Mesenchymal stem cell (in vitro differentiated cells and primary cell): ENCODE measurements at regions not wholly inside any gene's neighbourhood (a gene's known extent, or its start where the extent isn't known, plus 50 kb on each side); places are given as distances from the start of the nearest gene placed in this dataset.
A peak's percentile ranks its signal among the peaks of the same experiment; 100 is the strongest.

ENCODE experiments used
- DNase-seq: peaks from one replicate; pipeline ENCODE4 v3.0.0-alpha.2; 2013
- H2AFZ ChIP-seq: one replicate; pipeline ENCODE4 v1.6.1; 2013; ENCODE audit warnings: low read depth, mild to moderate bottlenecking, control low read depth, inconsistent platforms, low read length, moderate library complexity
- H2AK5ac ChIP-seq: 2 replicates; pipeline ENCODE4 v1.6.1; 2013; ENCODE audit warnings: low read length, moderate library complexity, mild to moderate bottlenecking, inconsistent platforms; ENCODE audit not compliant: severe bottlenecking
- H2BK120ac ChIP-seq: one replicate; pipeline ENCODE4 v1.6.1; 2013; ENCODE audit warnings: low read depth, mild to moderate bottlenecking, inconsistent platforms, low read length, moderate library complexity
- H2BK12ac ChIP-seq, 2 experiments: one replicate each; pipeline ENCODE4 v1.6.1; 2013; ENCODE audit warnings: inconsistent platforms in 2 of 2, low read length in 2 of 2, mild to moderate bottlenecking in 2 of 2, moderate library complexity in 2 of 2, control low read depth in 1 of 2
- H2BK15ac ChIP-seq: one replicate; pipeline ENCODE4 v1.6.1; 2013; ENCODE audit warnings: mild to moderate bottlenecking, low read depth, inconsistent platforms; ENCODE audit not compliant: poor library complexity, severe bottlenecking
- H2BK5ac ChIP-seq: 2 replicates; pipeline ENCODE4 v1.6.1; 2013; ENCODE audit warnings: low read depth, mild to moderate bottlenecking, low read length, control low read depth, inconsistent platforms; ENCODE audit not compliant: poor library complexity, severe bottlenecking
- H3K14ac ChIP-seq, 2 experiments: one replicate each; pipeline ENCODE4 v1.6.1; 2013; ENCODE audit warnings: inconsistent platforms in 2 of 2, low read length in 2 of 2, control low read depth in 1 of 2, mild to moderate bottlenecking in 1 of 2, moderate library complexity in 1 of 2
- H3K18ac ChIP-seq, 2 experiments: one replicate each; pipeline ENCODE4 v1.6.1; 2013; ENCODE audit warnings: inconsistent platforms in 2 of 2, low read length in 2 of 2, control low read depth in 1 of 2, low read depth in 1 of 2, mild to moderate bottlenecking in 1 of 2
- H3K23ac ChIP-seq, 2 experiments: one replicate each; pipeline ENCODE4 v1.6.1; 2013; ENCODE audit warnings: inconsistent platforms in 2 of 2, low read length in 2 of 2, mild to moderate bottlenecking in 2 of 2, moderate library complexity in 2 of 2, control low read depth in 1 of 2
- H3K27ac ChIP-seq: 2 replicates; pipeline ENCODE4 v1.5.1; 2013; ENCODE audit warnings: mild to moderate bottlenecking, moderate library complexity, low read length, control low read depth, inconsistent platforms; ENCODE audit not compliant: poor library complexity, severe bottlenecking
- H3K27me3 ChIP-seq, 2 experiments: 2 replicates each; pipeline versions ENCODE4 v1.6.1 to v1.7.0; 2013; ENCODE audit warnings: low read length in 2 of 2, mild to moderate bottlenecking in 2 of 2, moderate library complexity in 2 of 2, control low read depth in 1 of 2, inconsistent platforms in 1 of 2; ENCODE audit not compliant: control insufficient read depth in 1 of 2, insufficient read depth in 1 of 2
- H3K36me3 ChIP-seq, 2 experiments: 2 replicates each; pipeline versions ENCODE4 v1.6.1 to v1.7.0; 2013; ENCODE audit warnings: low read length in 2 of 2, control low read depth in 1 of 2, inconsistent platforms in 1 of 2, low read depth in 1 of 2, mild to moderate bottlenecking in 1 of 2; ENCODE audit not compliant: insufficient read depth in 2 of 2, control insufficient read depth in 1 of 2
- H3K4ac ChIP-seq, 2 experiments: one replicate each; pipeline ENCODE4 v1.6.1; 2013; ENCODE audit warnings: inconsistent platforms in 2 of 2, low read length in 2 of 2, mild to moderate bottlenecking in 2 of 2, moderate library complexity in 2 of 2, control low read depth in 1 of 2, low read depth in 1 of 2
- H3K4me1 ChIP-seq: 2 replicates; pipeline ENCODE4 v1.6.1; 2013; ENCODE audit warnings: low read depth, low read length, control low read depth; ENCODE audit not compliant: control insufficient read depth, insufficient read depth
- H3K4me2 ChIP-seq: 2 replicates; pipeline ENCODE4 v1.6.1; 2013; ENCODE audit warnings: low read length, mild to moderate bottlenecking, inconsistent platforms; ENCODE audit not compliant: poor library complexity, severe bottlenecking
- H3K4me3 ChIP-seq, 2 experiments: 2 replicates each; pipeline versions ENCODE4 v1.5.1 to v1.7.0; 2013; ENCODE audit warnings: low read length in 2 of 2, mild to moderate bottlenecking in 2 of 2, control low read depth in 1 of 2, low read depth in 1 of 2; ENCODE audit not compliant: insufficient read depth in 1 of 2
- H3K79me1 ChIP-seq: replicated peaks from 2 replicates; pipeline ENCODE4 v1.6.1; 2013; ENCODE audit warnings: mild to moderate bottlenecking, control low read depth, low read length, inconsistent platforms; ENCODE audit not compliant: poor library complexity, severe bottlenecking
- H3K9ac ChIP-seq: 2 replicates; pipeline ENCODE4 v1.7.0; 2013; ENCODE audit warnings: mild to moderate bottlenecking, low read length, moderate library complexity
- H3K9me3 ChIP-seq: 2 replicates; pipeline ENCODE4 v1.7.0; 2013; ENCODE audit warnings: mild to moderate bottlenecking, low read length; ENCODE audit not compliant: control insufficient read depth
- H4K8ac ChIP-seq: one replicate; pipeline ENCODE4 v1.6.1; 2013; ENCODE audit warnings: inconsistent platforms, mild to moderate bottlenecking, low read length, moderate library complexity
- H4K91ac ChIP-seq: one replicate; pipeline ENCODE4 v1.6.1; 2013; ENCODE audit warnings: mild to moderate bottlenecking, low read length, inconsistent platforms
- WGBS: methylation state at CpG from one replicate; pipeline ENCODE4 v1.1.7; 2013; ENCODE audit warnings: mixed read lengths; 5-methylcytosine and 5-hydroxymethylcytosine counted together

DNA sequence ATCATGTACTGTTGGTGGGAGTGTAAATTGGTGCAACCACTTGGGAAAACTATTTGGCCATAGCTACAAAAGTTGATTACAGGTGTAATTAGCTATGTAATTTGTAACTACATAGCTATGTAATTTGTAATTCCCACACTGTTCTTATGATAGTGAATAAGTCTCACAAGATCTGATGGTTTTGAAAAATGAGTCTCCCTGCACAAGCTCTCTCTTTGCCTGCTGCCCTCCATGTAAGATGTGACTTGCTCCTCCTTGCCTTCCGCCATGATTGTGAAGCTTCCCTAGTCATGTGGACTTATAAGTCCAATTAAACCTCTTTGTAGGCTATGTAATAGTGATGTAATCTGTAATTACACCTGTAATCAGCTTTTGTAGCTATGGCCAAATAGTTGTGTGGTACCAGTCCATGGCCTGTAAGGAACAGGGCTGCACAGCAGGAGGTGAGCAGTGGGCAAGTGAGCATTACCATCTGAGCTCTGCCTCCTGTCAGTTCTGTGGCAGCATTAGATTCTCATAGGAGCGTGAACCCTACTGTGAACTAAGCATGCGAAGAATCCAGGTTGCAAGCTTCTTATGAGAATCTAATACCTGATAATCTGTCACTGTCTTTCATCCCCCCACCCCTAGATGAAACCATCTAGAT is 133.7 kb upstream of the COPS8 start:
- Histone ChIP-seq H3K9me3 (no peaks in the 10 kb centered on the region), H2BK120ac (no peak overlapping the region), H3K18ac (no peak overlapping the region), H4K8ac (no peak overlapping the region), H2BK15ac (no peak overlapping the region), H3K27ac (no peak overlapping the region), H3K4me2 (no peak overlapping the region), H3K27me3 (peaks cover 0 to 8% of the 10 kb centered on the region in 2 experiments), H3K79me1 (no peaks in the 10 kb centered on the region), H4K91ac (no peak overlapping the region), H3K14ac (no peak overlapping the region), H3K36me3 (no peaks in the 10 kb centered on the region), H2BK12ac (no peak overlapping the region), H3K4me3 (no peak overlapping the region), H2BK5ac (no peak overlapping the region), H3K9ac (no peak overlapping the region), H3K4ac (no peak overlapping the region), H2AK5ac (no peak overlapping the region), H2AFZ (no peak overlapping the region), H3K23ac (no peak overlapping the region), H3K4me1 (no peaks in the 10 kb centered on the region)
- WGBS = 100% methylated on average over 2 of the region's 3 CpGs
- DNase-seq = no peak

DNA sequence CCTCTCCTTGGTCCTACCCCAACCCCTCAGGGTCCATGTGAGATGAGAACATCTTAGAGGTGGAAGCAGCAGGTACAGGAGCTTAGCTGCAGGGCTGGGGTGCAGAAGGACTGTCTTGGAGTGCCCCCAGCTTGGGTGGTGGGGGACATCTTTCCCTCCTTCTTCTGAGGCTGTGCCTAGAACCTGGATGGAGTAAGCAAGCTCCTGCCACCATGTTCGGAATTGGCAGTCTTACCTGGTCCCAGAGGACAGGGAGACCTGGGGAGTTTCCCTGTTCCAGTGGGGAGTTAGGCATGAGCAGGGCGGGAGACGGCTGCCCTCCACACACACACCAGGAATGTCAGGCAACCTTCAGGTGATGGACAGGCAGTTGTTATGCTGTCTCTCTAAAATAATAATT is 131.0 kb upstream of the COPS8 start:
- Histone ChIP-seq H3K4me1 (no peaks in the 10 kb centered on the region), H4K8ac (no peak overlapping the region), H3K79me1 (no peaks in the 10 kb centered on the region), H3K9ac (no peak overlapping the region), H3K27me3 (peaks cover 0 to 8% of the 10 kb centered on the region in 2 experiments), H3K18ac (peak overlapping the region in 1 of 2 experiments; percentile 84), H4K91ac (no peak overlapping the region), H3K9me3 (no peaks in the 10 kb centered on the region), H2BK5ac (no peak overlapping the region), H3K4me3 (no peak overlapping the region), H3K4me2 (no peak overlapping the region), H3K27ac (no peak overlapping the region), H3K23ac (no peak overlapping the region), H3K36me3 (no peaks in the 10 kb centered on the region), H2BK12ac (peak overlapping the region in 1 of 2 experiments; percentile 91), H2BK120ac (peak overlapping the region; percentile 2), H3K14ac (peak overlapping the region in 1 of 2 experiments; percentile 86), H2AK5ac (no peak overlapping the region), H2AFZ (no peak overlapping the region), H3K4ac (no peak overlapping the region), H2BK15ac (peak overlapping the region; percentile 30)
- WGBS = 92% methylated on average over 3 of the region's 3 CpGs
- no peak for DNase-seq

GRCh38 chr2:236955521-236956030 is 130.1 kb upstream of the COPS8 start:
- H2BK15ac ChIP-seq = no peak overlapping the region
- peak; percentile 93 for DNase-seq
- H2BK5ac ChIP-seq = no peak overlapping the region
- no peak overlapping the region for H3K4ac ChIP-seq
- H3K23ac ChIP-seq = no peak overlapping the region
- H3K79me1 ChIP-seq = no peaks in the 10 kb centered on the region
- H3K9me3 ChIP-seq = no peaks in the 10 kb centered on the region
- H3K18ac ChIP-seq = no peak overlapping the region
- no peak overlapping the region for H2AK5ac ChIP-seq
- H3K9ac ChIP-seq = no peak overlapping the region
- WGBS = 10% methylated on average over 6 of the region's 6 CpGs
- H3K14ac ChIP-seq = no peak overlapping the region
- no peak overlapping the region for H2AFZ ChIP-seq
- peaks cover 0 to 8% of the 10 kb centered on the region in 2 experiments for H3K27me3 ChIP-seq
- no peak overlapping the region for H4K91ac ChIP-seq
- no peak overlapping the region for H3K4me3 ChIP-seq
- no peaks in the 10 kb centered on the region for H3K4me1 ChIP-seq
- no peak overlapping the region for H3K4me2 ChIP-seq
- peak overlapping the region in 1 of 2 experiments; percentile 1 for H2BK12ac ChIP-seq
- H2BK120ac ChIP-seq = no peak overlapping the region
- H3K27ac ChIP-seq = no peak overlapping the region
- H4K8ac ChIP-seq = no peak overlapping the region
- H3K36me3 ChIP-seq = no peaks in the 10 kb centered on the region

DNA sequence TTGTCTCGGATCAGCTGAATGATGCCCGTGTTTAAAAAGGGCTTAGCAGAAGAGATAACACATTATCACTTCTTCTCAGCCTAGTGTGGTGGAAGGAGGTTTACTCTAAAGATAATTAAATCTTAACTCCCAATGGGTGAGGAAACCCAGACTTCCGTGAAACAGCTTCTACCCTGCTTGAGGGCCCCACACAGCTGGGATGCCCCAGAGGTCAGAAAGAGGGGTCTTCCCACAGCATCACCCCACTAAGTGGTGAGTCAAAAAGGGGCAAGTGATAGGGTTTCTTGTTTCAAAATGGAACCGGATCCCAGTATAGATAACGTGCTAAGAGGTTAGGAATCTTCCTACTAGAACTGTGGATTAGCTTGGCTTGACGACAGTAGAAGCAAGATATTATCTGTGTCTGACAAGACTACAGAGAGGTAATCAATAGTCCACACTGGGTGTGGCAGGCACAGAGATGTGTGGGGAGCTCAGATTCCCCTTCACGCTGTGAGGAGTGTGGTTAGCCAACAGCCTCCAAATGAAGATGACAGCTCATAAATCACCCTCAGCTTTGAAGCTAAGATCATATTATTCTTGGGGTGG is 129.6 kb upstream of the COPS8 start:
- Histone ChIP-seq H2BK12ac (peak overlapping the region in 1 of 2 experiments; percentile 64), H4K91ac (no peak overlapping the region), H3K27me3 (peaks cover 0 to 8% of the 10 kb centered on the region in 2 experiments), H3K4ac (peak overlapping the region in 1 of 2 experiments; percentile 11), H3K4me2 (no peak overlapping the region), H2BK120ac (no peak overlapping the region), H4K8ac (no peak overlapping the region), H2BK5ac (no peak overlapping the region), H3K9ac (no peak overlapping the region), H2BK15ac (no peak overlapping the region), H3K27ac (no peak overlapping the region), H3K14ac (no peak overlapping the region), H2AK5ac (no peak overlapping the region), H3K79me1 (no peaks in the 10 kb centered on the region), H3K18ac (peak overlapping the region; percentile 16 to 46), H3K4me3 (no peak overlapping the region), H3K36me3 (no peaks in the 10 kb centered on the region), H3K9me3 (no peaks in the 10 kb centered on the region), H2AFZ (no peak overlapping the region), H3K4me1 (no peaks in the 10 kb centered on the region), H3K23ac (no peak overlapping the region)
- 13% methylated on average over 3 of the region's 7 CpGs for WGBS
- no peak for DNase-seq
